ENCODE measurements at regions not wholly inside any gene's neighbourhood (a gene's known extent, or its start where the extent isn't known, plus 50 kb on each side); places are given as distances from the start of the nearest gene placed in this dataset.

GRCh38 chr2:120454654-120455385 is 108.9 kb downstream of the INHBB start:
- Histone ChIP-seq H3K4me3 (no peak overlapping the region), H3K27me3 (no peaks in the 10 kb centered on the region), H3K27ac (no peak overlapping the region), H3K9me3 (peaks cover 0 to 12% of the 10 kb centered on the region in 2 donors), H3K4me1 (no peaks in the 10 kb centered on the region), H3K36me3 (no peaks in the 10 kb centered on the region)
- intact Hi-C loops (cut with DNase I; ENCODE audit: low total_unique reads), result no loop called here
- TF ChIP-seq POLR2A (IDR thresholded peaks at IDR 0.05), result no peak
- no peak for TF ChIP-seq POLR2AphosphoS5 (IDR thresholded peaks at IDR 0.05)
- TF ChIP-seq CTCF (IDR thresholded peaks at IDR 0.05), result no peak
- no peak for DNase-seq (ENCODE audit: low spot score in 2 of 2)

- peaks cover 0 to 12% of the 10 kb centered on the region in 2 donors for H3K9me3 ChIP-seq
- no peaks in the 10 kb centered on the region for H3K27me3 ChIP-seq
- H3K4me3 ChIP-seq, result no peak overlapping the region
- DNase-seq (ENCODE audit: low spot score in 2 of 2), result no peak
- H3K4me1 ChIP-seq, result no peaks in the 10 kb centered on the region
- intact Hi-C loops (cut with DNase I; ENCODE audit: low total_unique reads), result no loop called here
- H3K27ac ChIP-seq, result no peak overlapping the region
- TF ChIP-seq CTCF (IDR thresholded peaks at IDR 0.05), result no peak
- TF ChIP-seq POLR2A (IDR thresholded peaks at IDR 0.05), result no peak
- no peak for TF ChIP-seq POLR2AphosphoS5 (IDR thresholded peaks at IDR 0.05)
- no peaks in the 10 kb centered on the region for H3K36me3 ChIP-seq
These were observed 109.5 kb downstream of the INHBB start for GRCh38 chr2:120455390-120455789.

- no peaks in the 10 kb centered on the region for H3K4me1 ChIP-seq
- intact Hi-C loops (cut with DNase I; ENCODE audit: low total_unique reads), result no loop called here
- DNase-seq (ENCODE audit: low spot score in 2 of 2), result no peak
- no peak overlapping the region for H3K27ac ChIP-seq
- no peak overlapping the region for H3K4me3 ChIP-seq
- no peaks in the 10 kb centered on the region for H3K36me3 ChIP-seq
- H3K27me3 ChIP-seq, result no peaks in the 10 kb centered on the region
- TF ChIP-seq CTCF (IDR thresholded peaks at IDR 0.05) (no peak), POLR2AphosphoS5 (IDR thresholded peaks at IDR 0.05) (no peak), POLR2A (IDR thresholded peaks at IDR 0.05) (no peak)
- H3K9me3 ChIP-seq, result peaks cover 0 to 12% of the 10 kb centered on the region in 2 donors
These were observed 110.9 kb downstream of the INHBB start for GRCh38 chr2:120456867-120457266.

- Histone ChIP-seq H3K4me3 (no peak overlapping the region), H3K36me3 (no peaks in the 10 kb centered on the region), H3K27me3 (no peaks in the 10 kb centered on the region), H3K9me3 (peaks cover 0 to 12% of the 10 kb centered on the region in 2 donors), H3K4me1 (no peaks in the 10 kb centered on the region), H3K27ac (no peak overlapping the region)
- intact Hi-C loops (cut with DNase I; ENCODE audit: low total_unique reads), result no loop called here
- TF ChIP-seq CTCF (IDR thresholded peaks at IDR 0.05), result no peak
- TF ChIP-seq POLR2A (IDR thresholded peaks at IDR 0.05), result no peak
- no peak for TF ChIP-seq POLR2AphosphoS5 (IDR thresholded peaks at IDR 0.05)
- DNase-seq (ENCODE audit: low spot score in 2 of 2), result no peak
These were observed 114.6 kb downstream of the INHBB start for GRCh38 chr2:120460511-120460910.

GRCh38 chr2:120461092-120461491 is 115.2 kb downstream of the INHBB start:
- no peaks in the 10 kb centered on the region for H3K36me3 ChIP-seq

More at GRCh38 chr2:120461092-120461491, 115.2 kb downstream of the INHBB start:
- Histone ChIP-seq H3K27ac (no peak overlapping the region), H3K4me1 (no peaks in the 10 kb centered on the region), H3K9me3 (peaks cover 0 to 12% of the 10 kb centered on the region in 2 donors), H3K4me3 (no peak overlapping the region), H3K27me3 (no peaks in the 10 kb centered on the region)
- intact Hi-C loops (cut with DNase I; ENCODE audit: low total_unique reads), result no loop called here
- no peak for DNase-seq (ENCODE audit: low spot score in 2 of 2)
- TF ChIP-seq CTCF (IDR thresholded peaks at IDR 0.05) (no peak), POLR2AphosphoS5 (IDR thresholded peaks at IDR 0.05) (no peak), POLR2A (IDR thresholded peaks at IDR 0.05) (no peak)
